K562 (cell line): ENCODE measurements at regions not wholly inside any gene's neighbourhood (a gene's known extent, or its start where the extent isn't known, plus 50 kb on each side); places are given as distances from the start of the nearest gene placed in this dataset.

Experiments used
- CHD1 ChIP-seq: fragments of 200-600 bp; sonication (generic); IDR thresholded peaks from one replicate; pipeline ENCODE4 v1.6.1; 2012; ENCODE audit warnings: mild to moderate bottlenecking, moderate library complexity, low read length, inconsistent platforms
- ETV6 ChIP-seq, 3 experiments: fragments of 150-350 bp in 1 of 3; sonication (generic) in 1 of 3; formaldehyde crosslinking in 1 of 3; IDR thresholded peaks; 2 replicates each; pipeline versions ENCODE4 v1.6.1 to v1.8.0; 2014 to 2022; ENCODE audit warnings: borderline replicate concordance in 2 of 3, low read depth in 2 of 3, antibody characterized with exemption in 1 of 3, low read length in 1 of 3, mild to moderate bottlenecking in 1 of 3, missing genetic modification reagents in 1 of 3
- GABPA ChIP-seq: fragments of 200-800 bp; sonication (Bioruptor generic); conservative IDR thresholded peaks from 2 replicates; pipeline ENCODE4 v1.6.1; 2016; ENCODE audit warnings: low read depth, missing genetic modification characterization, missing compliant biosample characterization
- POLR2A ChIP-seq: fragments of 450-650 bp; conservative IDR thresholded peaks from 2 replicates; pipeline ENCODE4 v1.6.1; 2016
- SIX5 ChIP-seq, 2 experiments: IDR thresholded peaks; 2 replicates each; pipeline ENCODE4 v1.6.1; 2011; ENCODE audit warnings: low read length in 2 of 2, borderline replicate concordance in 1 of 2, low read depth in 1 of 2, mild to moderate bottlenecking in 1 of 2, moderate library complexity in 1 of 2; ENCODE audit not compliant: insufficient read depth in 1 of 2
- STAT5B ChIP-seq: fragments of 250-450 bp; sonication (Bioruptor Pico); IDR thresholded peaks from 2 replicates; pipeline ENCODE4 v1.8.0; 2021; ENCODE audit warnings: mild to moderate bottlenecking, inconsistent platforms
- ZFP1 ChIP-seq: fragments of 450-650 bp; formaldehyde crosslinking; IDR thresholded peaks from 2 replicates; pipeline ENCODE4 v1.4.0; 2020; ENCODE audit warnings: mild to moderate bottlenecking, mixed read lengths
- ZNF780A ChIP-seq: fragments of 250-450 bp; sonication (Bioruptor Pico); IDR thresholded peaks from 2 replicates; pipeline ENCODE4 v1.5.0; 2021; ENCODE audit warnings: mild to moderate bottlenecking
- TF ChIP-seq, protein P1 (sequence below), 3 experiments: IDR thresholded peaks in 2 of 3; conservative IDR thresholded peaks in 1 of 3; 2 replicates each; pipeline ENCODE4 v1.5.1; 2011 to 2012; ENCODE audit warnings: low read length in 3 of 3, mild to moderate bottlenecking in 3 of 3, control low read depth in 2 of 3, improper control_type of control experiment in 1 of 3, inconsistent platforms in 1 of 3, low read depth in 1 of 3, mixed read lengths in 1 of 3, moderate library complexity in 1 of 3; ENCODE audit not compliant: insufficient read depth in 2 of 3

GRCh38 chr18:1796636-1797035, 774.7 kb downstream of the METTL4 start:
- TF ChIP-seq, protein P1, sequence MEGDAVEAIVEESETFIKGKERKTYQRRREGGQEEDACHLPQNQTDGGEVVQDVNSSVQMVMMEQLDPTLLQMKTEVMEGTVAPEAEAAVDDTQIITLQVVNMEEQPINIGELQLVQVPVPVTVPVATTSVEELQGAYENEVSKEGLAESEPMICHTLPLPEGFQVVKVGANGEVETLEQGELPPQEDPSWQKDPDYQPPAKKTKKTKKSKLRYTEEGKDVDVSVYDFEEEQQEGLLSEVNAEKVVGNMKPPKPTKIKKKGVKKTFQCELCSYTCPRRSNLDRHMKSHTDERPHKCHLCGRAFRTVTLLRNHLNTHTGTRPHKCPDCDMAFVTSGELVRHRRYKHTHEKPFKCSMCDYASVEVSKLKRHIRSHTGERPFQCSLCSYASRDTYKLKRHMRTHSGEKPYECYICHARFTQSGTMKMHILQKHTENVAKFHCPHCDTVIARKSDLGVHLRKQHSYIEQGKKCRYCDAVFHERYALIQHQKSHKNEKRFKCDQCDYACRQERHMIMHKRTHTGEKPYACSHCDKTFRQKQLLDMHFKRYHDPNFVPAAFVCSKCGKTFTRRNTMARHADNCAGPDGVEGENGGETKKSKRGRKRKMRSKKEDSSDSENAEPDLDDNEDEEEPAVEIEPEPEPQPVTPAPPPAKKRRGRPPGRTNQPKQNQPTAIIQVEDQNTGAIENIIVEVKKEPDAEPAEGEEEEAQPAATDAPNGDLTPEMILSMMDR (IDR thresholded peaks at IDR 0.05 in 2 of 3, conservative IDR thresholded peaks at IDR 0.05 in 1 of 3; ENCODE audit: insufficient read depth in 2 of 3, low read depth in 1 of 3, low read length in 3 of 3): no peak
- TF ChIP-seq SIX5 (IDR thresholded peaks at IDR 0.05; ENCODE audit: borderline replicate concordance in 1 of 2, insufficient read depth in 1 of 2, low read depth in 1 of 2, low read length in 2 of 2) (no peak), ZFP1 (CRISPR knock-in tag) (no peak), GABPA (tag) (no peak), POLR2A (no peak), CHD1 (no peak), STAT5B (CRISPR knock-in tag) (no peak), ETV6 (IDR thresholded peaks at IDR 0.05; ENCODE audit: borderline replicate concordance in 1 of 2, low read depth in 2 of 2, low read length in 1 of 2) (no peak), ETV6 (CRISPR knock-in tag; IDR thresholded peaks at IDR 0.05; ENCODE audit: borderline replicate concordance) (no peak), ZNF780A (CRISPR knock-in tag) (no peak)
